SH-SY5Y (cell line): ENCODE measurements at regions not wholly inside any gene's neighbourhood (a gene's known extent, or its start where the extent isn't known, plus 50 kb on each side); places are given as distances from the start of the nearest gene placed in this dataset.

ENCODE experiments used
- GATA2 ChIP-seq: IDR thresholded peaks from 2 replicates; pipeline ENCODE4 v1.6.1; 2011; ENCODE audit warnings: mild to moderate bottlenecking, low read depth, low read length
- GATA3 ChIP-seq: IDR thresholded peaks from 2 replicates; pipeline ENCODE4 v1.6.1; 2011; ENCODE audit warnings: low read depth, mild to moderate bottlenecking, low read length, moderate library complexity

DNA sequence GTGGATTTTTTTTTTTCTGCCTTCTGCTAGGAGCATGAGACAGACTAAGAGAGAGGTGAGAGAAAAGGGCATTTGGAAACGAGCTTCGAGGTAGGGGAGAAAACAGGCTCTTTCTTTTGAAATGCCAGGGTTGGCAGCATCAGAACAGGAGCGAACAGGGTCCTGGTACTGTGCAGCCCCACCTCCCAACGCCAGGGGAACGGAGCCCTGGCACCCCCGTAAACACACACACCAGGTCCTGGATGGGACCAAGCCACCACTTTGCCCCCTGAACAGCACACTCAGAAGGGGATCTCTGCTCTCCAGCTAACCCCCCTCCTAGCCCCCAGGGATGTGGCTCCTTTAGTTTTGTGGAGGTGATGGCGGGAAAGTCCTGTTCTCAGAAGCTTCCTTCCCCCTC is 127.1 kb downstream of the CTTN start:
- TF ChIP-seq GATA2 (no peak), GATA3 (no peak)
